Nephron (organoid): ENCODE measurements at regions not wholly inside any gene's neighbourhood (a gene's known extent, or its start where the extent isn't known, plus 50 kb on each side); places are given as distances from the start of the nearest gene placed in this dataset.

ENCODE experiments used
- H3K27ac Mint-ChIP-seq, 3 experiments: 2 replicates each; pipeline ENCODE4 v1.8.0; 2020; ENCODE audit warnings: mixed read lengths in 3 of 3, mild to moderate bottlenecking in 2 of 3, moderate library complexity in 1 of 3
- H3K27me3 Mint-ChIP-seq: 2 replicates; pipeline ENCODE4 v1.8.0; 2021; ENCODE audit warnings: low read depth, mild to moderate bottlenecking, moderate library complexity, mixed read lengths
- H3K36me3 Mint-ChIP-seq: 2 replicates; pipeline ENCODE4 v1.8.0; 2020; ENCODE audit warnings: low read depth, mixed read lengths
- H3K4me1 Mint-ChIP-seq: 2 replicates; pipeline ENCODE4 v1.8.0; 2020; ENCODE audit warnings: mixed read lengths
- H3K4me3 Mint-ChIP-seq, 3 experiments: 2 replicates each; pipeline ENCODE4 v1.8.0; 2020; ENCODE audit warnings: mild to moderate bottlenecking in 3 of 3, mixed read lengths in 3 of 3, moderate library complexity in 2 of 3
- H3K9me3 Mint-ChIP-seq: 2 replicates; pipeline ENCODE4 v1.8.0; 2020; ENCODE audit warnings: mixed read lengths
- TF ChIP-seq, protein P1 (sequence below), 3 experiments: fragments of 200-600 bp; sonication (generic); IDR thresholded peaks; one replicate each; pipeline ENCODE4 v1.5.0; 2021; ENCODE audit warnings: antibody characterized with exemption in 3 of 3; ENCODE audit not compliant: unreplicated experiment in 3 of 3

DNA sequence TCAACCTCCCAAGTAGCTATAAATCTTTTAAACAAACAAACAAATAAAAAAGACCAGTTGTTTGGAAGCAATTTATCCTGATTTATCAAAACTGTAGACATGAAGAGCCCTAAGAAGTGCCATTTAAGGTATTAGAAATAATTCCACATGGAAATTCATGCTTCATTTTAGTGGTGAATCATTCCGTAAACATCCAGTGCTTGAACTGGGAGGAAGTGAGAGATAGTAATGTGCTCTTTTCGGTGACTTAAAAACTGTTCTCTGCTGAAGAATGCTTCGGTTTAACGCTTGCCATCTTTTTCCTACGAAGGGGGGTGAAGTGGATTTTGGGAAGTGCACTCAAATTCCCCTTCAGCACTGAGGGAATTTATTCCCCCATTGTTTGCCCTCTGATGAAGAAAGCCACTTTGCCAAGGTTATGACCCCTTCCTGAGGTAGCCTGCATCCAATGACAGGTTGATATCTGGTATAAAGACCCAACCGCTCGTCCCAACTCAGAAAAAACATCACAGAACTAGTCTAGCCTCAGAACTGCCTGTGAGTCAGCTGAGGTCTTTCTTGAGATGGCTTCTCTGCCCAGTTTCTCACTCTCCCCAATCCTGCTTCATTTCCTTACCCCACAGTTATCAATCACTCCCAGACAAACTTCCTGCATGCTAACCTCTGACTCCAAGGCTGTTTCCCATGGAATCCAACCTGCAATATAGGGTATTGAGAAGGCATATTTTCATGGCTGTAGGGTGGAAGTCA is 244.1 kb downstream of the AEBP2 start:
- TF ChIP-seq, protein P1, sequence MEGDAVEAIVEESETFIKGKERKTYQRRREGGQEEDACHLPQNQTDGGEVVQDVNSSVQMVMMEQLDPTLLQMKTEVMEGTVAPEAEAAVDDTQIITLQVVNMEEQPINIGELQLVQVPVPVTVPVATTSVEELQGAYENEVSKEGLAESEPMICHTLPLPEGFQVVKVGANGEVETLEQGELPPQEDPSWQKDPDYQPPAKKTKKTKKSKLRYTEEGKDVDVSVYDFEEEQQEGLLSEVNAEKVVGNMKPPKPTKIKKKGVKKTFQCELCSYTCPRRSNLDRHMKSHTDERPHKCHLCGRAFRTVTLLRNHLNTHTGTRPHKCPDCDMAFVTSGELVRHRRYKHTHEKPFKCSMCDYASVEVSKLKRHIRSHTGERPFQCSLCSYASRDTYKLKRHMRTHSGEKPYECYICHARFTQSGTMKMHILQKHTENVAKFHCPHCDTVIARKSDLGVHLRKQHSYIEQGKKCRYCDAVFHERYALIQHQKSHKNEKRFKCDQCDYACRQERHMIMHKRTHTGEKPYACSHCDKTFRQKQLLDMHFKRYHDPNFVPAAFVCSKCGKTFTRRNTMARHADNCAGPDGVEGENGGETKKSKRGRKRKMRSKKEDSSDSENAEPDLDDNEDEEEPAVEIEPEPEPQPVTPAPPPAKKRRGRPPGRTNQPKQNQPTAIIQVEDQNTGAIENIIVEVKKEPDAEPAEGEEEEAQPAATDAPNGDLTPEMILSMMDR (IDR thresholded peaks at IDR 0.05; ENCODE audit: unreplicated experiment in 3 of 3): no peak
- H3K4me1 Mint-ChIP-seq: peaks cover 2% of the 10 kb centered on the region
- H3K36me3 Mint-ChIP-seq: peaks cover 15% of the 10 kb centered on the region
- no peak overlapping the region for H3K27ac Mint-ChIP-seq
- H3K27me3 Mint-ChIP-seq: no peaks in the 10 kb centered on the region
- peaks cover 21% of the 10 kb centered on the region for H3K9me3 Mint-ChIP-seq
- H3K4me3 Mint-ChIP-seq: no peak overlapping the region

- H3K9me3 Mint-ChIP-seq: peaks cover 5% of the 10 kb centered on the region
- H3K27ac Mint-ChIP-seq: no peak overlapping the region
- TF ChIP-seq, protein P1 (IDR thresholded peaks at IDR 0.05; ENCODE audit: unreplicated experiment in 3 of 3): no peak
- H3K4me1 Mint-ChIP-seq: peaks cover 6% of the 10 kb centered on the region
- H3K4me3 Mint-ChIP-seq: no peak overlapping the region
- no peaks in the 10 kb centered on the region for H3K36me3 Mint-ChIP-seq
- no peaks in the 10 kb centered on the region for H3K27me3 Mint-ChIP-seq
Measured at GRCh38 chr12:19687371-19687770, 248.1 kb downstream of the AEBP2 start.

DNA sequence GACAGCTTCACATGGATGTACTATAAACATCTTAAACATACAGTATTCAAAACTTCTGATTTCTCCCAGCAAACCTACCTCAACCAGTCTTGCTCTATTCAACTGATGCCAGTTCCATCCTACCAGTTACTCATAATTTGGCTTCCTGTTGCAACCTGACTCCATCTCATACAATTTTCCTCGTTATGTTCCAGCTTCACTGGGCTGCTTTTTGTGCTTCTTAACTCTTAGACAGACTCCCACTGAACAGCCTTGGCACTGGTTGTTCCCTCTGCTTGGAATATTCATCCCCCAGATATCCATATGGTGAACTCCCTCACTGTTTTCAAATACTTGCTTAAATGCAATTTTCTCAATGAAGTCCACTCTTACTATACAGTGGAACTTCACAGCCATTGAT is 249.2 kb downstream of the AEBP2 start:
- H3K4me3 Mint-ChIP-seq: no peak overlapping the region
- TF ChIP-seq, protein P1 (IDR thresholded peaks at IDR 0.05; ENCODE audit: unreplicated experiment in 3 of 3): no peak
- peak overlapping the region in 1 of 3 experiments; percentile 27 for H3K27ac Mint-ChIP-seq
- peaks cover 11% of the 10 kb centered on the region for H3K9me3 Mint-ChIP-seq
- peaks cover 6% of the 10 kb centered on the region for H3K4me1 Mint-ChIP-seq
- H3K36me3 Mint-ChIP-seq: no peaks in the 10 kb centered on the region
- H3K27me3 Mint-ChIP-seq: no peaks in the 10 kb centered on the region

DNA sequence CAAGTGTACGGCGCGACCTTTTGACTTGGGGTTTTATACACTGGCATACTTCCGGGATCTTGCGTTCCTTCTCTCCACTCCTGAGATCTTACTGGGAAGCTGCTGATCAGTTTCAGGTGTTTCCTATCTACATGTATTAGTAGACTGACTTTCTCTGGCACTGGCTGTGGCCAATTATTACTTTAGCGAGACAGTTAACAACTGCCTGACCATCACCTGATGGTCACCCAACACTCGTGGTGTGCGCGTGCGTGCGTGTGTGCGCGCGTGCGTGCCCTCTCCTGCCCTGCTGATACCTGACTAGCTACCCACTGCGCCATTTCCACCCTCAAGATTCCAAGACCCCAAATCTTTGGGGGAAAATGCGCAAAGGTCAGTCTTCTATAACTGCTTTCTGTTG is 249.9 kb downstream of the AEBP2 start:
- Mint-ChIP-seq H3K4me1 (peaks cover 6% of the 10 kb centered on the region), H3K27me3 (no peaks in the 10 kb centered on the region), H3K4me3 (no peak overlapping the region), H3K36me3 (no peaks in the 10 kb centered on the region), H3K9me3 (peaks cover 11% of the 10 kb centered on the region), H3K27ac (no peak overlapping the region)
- TF ChIP-seq, protein P1 (IDR thresholded peaks at IDR 0.05; ENCODE audit: unreplicated experiment in 3 of 3): no peak

- Mint-ChIP-seq H3K4me3 (no peak overlapping the region), H3K27ac (no peak overlapping the region), H3K4me1 (peaks cover 12% of the 10 kb centered on the region), H3K36me3 (no peaks in the 10 kb centered on the region), H3K27me3 (no peaks in the 10 kb centered on the region), H3K9me3 (peaks cover 11% of the 10 kb centered on the region)
- TF ChIP-seq, protein P1 (IDR thresholded peaks at IDR 0.05; ENCODE audit: unreplicated experiment in 3 of 3): no peak
Measured at GRCh38 chr12:19689801-19690472, 250.6 kb downstream of the AEBP2 start.
